Endodermal cell (in vitro differentiated cells): ENCODE measurements at regions not wholly inside any gene's neighbourhood (a gene's known extent, or its start where the extent isn't known, plus 50 kb on each side); places are given as distances from the start of the nearest gene placed in this dataset.

Source experiments
- DNase-seq: peaks from one replicate; pipeline ENCODE4 v3.0.0-alpha.2; 2017
- H3K27ac ChIP-seq: 2 replicates; pipeline ENCODE4 v1.5.1; 2013; ENCODE audit warnings: mild to moderate bottlenecking, low read depth, low read length, moderate library complexity
- H3K27me3 ChIP-seq: 2 replicates; pipeline ENCODE4 v1.6.1; 2013; ENCODE audit warnings: mild to moderate bottlenecking, low read length, moderate library complexity; ENCODE audit not compliant: insufficient read depth, control insufficient read depth, poor library complexity, severe bottlenecking
- H3K36me3 ChIP-seq: 2 replicates; pipeline ENCODE4 v1.7.0; 2013; ENCODE audit warnings: mild to moderate bottlenecking, low read length, moderate library complexity; ENCODE audit not compliant: control insufficient read depth, insufficient read depth
- H3K4me1 ChIP-seq: one replicate; pipeline ENCODE4 v1.7.0; 2013; ENCODE audit warnings: low read length; ENCODE audit not compliant: control insufficient read depth, insufficient read depth
- H3K4me3 ChIP-seq: 2 replicates; pipeline ENCODE4 v1.5.1; 2013; ENCODE audit warnings: mild to moderate bottlenecking, low read length, moderate library complexity
- H3K9ac ChIP-seq: 2 replicates; pipeline ENCODE4 v1.6.1; 2013; ENCODE audit warnings: mild to moderate bottlenecking, low read length, moderate library complexity; ENCODE audit not compliant: poor library complexity, severe bottlenecking; ENCODE audit errors: extremely low read depth
- H3K9me3 ChIP-seq: 2 replicates; pipeline ENCODE4 v1.6.1; 2013; ENCODE audit warnings: mild to moderate bottlenecking, low read length, moderate library complexity; ENCODE audit not compliant: control insufficient read depth
- H3K27ac Mint-ChIP-seq: 2 replicates; pipeline ENCODE4 v1.8.0; 2020; ENCODE audit warnings: mixed read lengths
- H3K27me3 Mint-ChIP-seq: 2 replicates; pipeline ENCODE4 v1.8.0; 2021; ENCODE audit warnings: mild to moderate bottlenecking, mixed read lengths; ENCODE audit not compliant: insufficient read depth
- H3K36me3 Mint-ChIP-seq: 2 replicates; pipeline ENCODE4 v1.8.0; 2020; ENCODE audit warnings: low read depth, mixed read lengths
- H3K4me1 Mint-ChIP-seq: 2 replicates; pipeline ENCODE4 v1.8.0; 2020; ENCODE audit warnings: mixed read lengths
- H3K4me3 Mint-ChIP-seq: 2 replicates; pipeline ENCODE4 v1.8.0; 2020; ENCODE audit warnings: mild to moderate bottlenecking, moderate library complexity, mixed read lengths
- H3K9me3 Mint-ChIP-seq: 2 replicates; pipeline ENCODE4 v1.8.0; 2020; ENCODE audit warnings: mild to moderate bottlenecking, mixed read lengths
- WGBS, 2 experiments: methylation state at CpG; one replicate each; pipeline versions ENCODE4 v1.1.5 to v1.1.7; 2013; ENCODE audit warnings: missing lambda C conversion rate in 2 of 2, mixed read lengths in 1 of 2; ENCODE audit not compliant: insufficient coverage in 1 of 2, insufficient read length in 1 of 2; 5-methylcytosine and 5-hydroxymethylcytosine counted together
- TF ChIP-seq, protein P1 (sequence below): fragments of 200-600 bp; sonication (generic); conservative IDR thresholded peaks from 2 replicates; pipeline ENCODE4 v1.5.0; 2021; ENCODE audit warnings: antibody characterized with exemption, mild to moderate bottlenecking

GRCh38 chr12:127064207-127064606, 1202.8 kb upstream of the TMEM132C start:
- H3K27me3 ChIP-seq: peaks cover 64% of the 10 kb centered on the region
- no peak for DNase-seq
- no peak overlapping the region for H3K27ac Mint-ChIP-seq
- no peaks in the 10 kb centered on the region for H3K36me3 Mint-ChIP-seq
- no peaks in the 10 kb centered on the region for H3K9me3 Mint-ChIP-seq
- WGBS, 2 experiments: 93 to 96% methylated on average over 3 to 5 of the region's 5 CpGs
- H3K27ac ChIP-seq: no peak overlapping the region
- no peaks in the 10 kb centered on the region for H3K36me3 ChIP-seq
- peaks cover 51% of the 10 kb centered on the region for H3K27me3 Mint-ChIP-seq
- H3K9me3 ChIP-seq: no peaks in the 10 kb centered on the region
- H3K4me1 ChIP-seq: no peaks in the 10 kb centered on the region
- H3K4me1 Mint-ChIP-seq: peaks cover 20% of the 10 kb centered on the region
- H3K9ac ChIP-seq: no peak overlapping the region
- no peak overlapping the region for H3K4me3 ChIP-seq
- no peak overlapping the region for H3K4me3 Mint-ChIP-seq
- TF ChIP-seq, protein P1, sequence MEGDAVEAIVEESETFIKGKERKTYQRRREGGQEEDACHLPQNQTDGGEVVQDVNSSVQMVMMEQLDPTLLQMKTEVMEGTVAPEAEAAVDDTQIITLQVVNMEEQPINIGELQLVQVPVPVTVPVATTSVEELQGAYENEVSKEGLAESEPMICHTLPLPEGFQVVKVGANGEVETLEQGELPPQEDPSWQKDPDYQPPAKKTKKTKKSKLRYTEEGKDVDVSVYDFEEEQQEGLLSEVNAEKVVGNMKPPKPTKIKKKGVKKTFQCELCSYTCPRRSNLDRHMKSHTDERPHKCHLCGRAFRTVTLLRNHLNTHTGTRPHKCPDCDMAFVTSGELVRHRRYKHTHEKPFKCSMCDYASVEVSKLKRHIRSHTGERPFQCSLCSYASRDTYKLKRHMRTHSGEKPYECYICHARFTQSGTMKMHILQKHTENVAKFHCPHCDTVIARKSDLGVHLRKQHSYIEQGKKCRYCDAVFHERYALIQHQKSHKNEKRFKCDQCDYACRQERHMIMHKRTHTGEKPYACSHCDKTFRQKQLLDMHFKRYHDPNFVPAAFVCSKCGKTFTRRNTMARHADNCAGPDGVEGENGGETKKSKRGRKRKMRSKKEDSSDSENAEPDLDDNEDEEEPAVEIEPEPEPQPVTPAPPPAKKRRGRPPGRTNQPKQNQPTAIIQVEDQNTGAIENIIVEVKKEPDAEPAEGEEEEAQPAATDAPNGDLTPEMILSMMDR: no peak

- H3K4me1 ChIP-seq: no peaks in the 10 kb centered on the region
- no peak overlapping the region for H3K4me3 ChIP-seq
- TF ChIP-seq, protein P1: no peak
- Mint-ChIP-seq H3K36me3 (no peaks in the 10 kb centered on the region), H3K4me3 (no peak overlapping the region), H3K9me3 (no peaks in the 10 kb centered on the region), H3K27ac (no peak overlapping the region), H3K4me1 (peaks cover 17% of the 10 kb centered on the region), H3K27me3 (peaks cover 46% of the 10 kb centered on the region)
- H3K9ac ChIP-seq: no peak overlapping the region
- DNase-seq: no peak
- H3K27me3 ChIP-seq: peaks cover 68% of the 10 kb centered on the region
- 55 to 100% methylated on average over 1 of the region's 1 CpG for WGBS, 2 experiments
- no peak overlapping the region for H3K27ac ChIP-seq
- no peaks in the 10 kb centered on the region for H3K36me3 ChIP-seq
- no peaks in the 10 kb centered on the region for H3K9me3 ChIP-seq
Measured at GRCh38 chr12:127065595-127065994, 1201.4 kb upstream of the TMEM132C start.

DNA sequence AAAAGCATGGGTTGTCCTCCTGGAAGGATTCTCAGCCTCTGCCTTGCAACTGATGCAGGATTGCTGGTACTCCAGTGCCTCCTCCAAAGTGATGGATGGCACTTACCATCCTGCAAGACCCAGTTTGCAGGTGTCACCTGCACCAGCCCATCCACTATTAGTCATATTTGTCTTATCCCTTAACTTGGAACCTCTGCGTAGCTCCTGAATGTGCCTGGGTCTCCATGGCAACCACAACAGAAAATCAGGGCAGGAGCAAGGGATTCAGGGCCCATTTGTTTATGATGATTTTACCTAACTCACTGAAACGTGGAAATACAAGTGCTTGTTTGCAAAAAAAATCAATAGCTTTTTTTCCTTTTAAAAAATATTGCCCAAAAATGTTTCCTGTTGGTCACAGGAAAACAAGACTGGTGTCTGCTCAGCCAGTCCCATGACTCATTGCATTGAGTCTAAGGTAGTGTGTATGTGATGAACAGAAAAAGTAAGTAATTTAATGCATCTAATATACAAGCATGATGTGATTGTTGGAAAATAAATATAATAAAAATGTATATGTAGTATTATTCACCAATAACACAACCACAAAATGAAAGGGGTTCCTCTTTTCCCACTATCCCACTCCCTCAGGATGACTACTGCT, 1196.3 kb upstream of the TMEM132C start:
- Mint-ChIP-seq H3K9me3 (no peaks in the 10 kb centered on the region), H3K27me3 (peaks cover 2% of the 10 kb centered on the region), H3K4me1 (peaks cover 9% of the 10 kb centered on the region), H3K27ac (no peak overlapping the region), H3K36me3 (no peaks in the 10 kb centered on the region), H3K4me3 (no peak overlapping the region)
- Histone ChIP-seq H3K27ac (no peak overlapping the region), H3K27me3 (peaks cover 31% of the 10 kb centered on the region), H3K9me3 (no peaks in the 10 kb centered on the region), H3K36me3 (no peaks in the 10 kb centered on the region), H3K9ac (no peak overlapping the region), H3K4me3 (no peak overlapping the region), H3K4me1 (no peaks in the 10 kb centered on the region)
- TF ChIP-seq, protein P1: no peak
- WGBS, 2 experiments: 47% methylated on average over 2 of the region's 2 CpGs; no CpG with 5 or more reads in 1 of the 2 experiments
- DNase-seq: no peak
